SK-N-SH treated with all-trans-retinoic acid at 6 μM for 48 hours (cell line): ENCODE measurements at regions not wholly inside any gene's neighbourhood (a gene's known extent, or its start where the extent isn't known, plus 50 kb on each side); places are given as distances from the start of the nearest gene placed in this dataset.

Experiments
- ARNTL ChIP-seq: fragments of 450-650 bp; formaldehyde crosslinking; IDR thresholded peaks from 2 replicates; pipeline ENCODE4 v1.5.0; 2020; ENCODE audit warnings: low read depth, mild to moderate bottlenecking, moderate library complexity, borderline replicate concordance
- GLIS3 ChIP-seq: fragments of 250-450 bp; sonication (Bioruptor Pico); IDR thresholded peaks from 2 replicates; pipeline ENCODE4 v1.5.0; 2020; ENCODE audit warnings: mild to moderate bottlenecking, moderate library complexity
- POU6F1 ChIP-seq: fragments of 250-450 bp; sonication (Bioruptor Pico); IDR thresholded peaks from 2 replicates; pipeline ENCODE4 v1.8.0; 2021; ENCODE audit warnings: low read depth, mild to moderate bottlenecking, moderate library complexity, borderline replicate concordance
- PPARA ChIP-seq: fragments of 250-450 bp; sonication (Bioruptor Pico); IDR thresholded peaks from 2 replicates; pipeline ENCODE4 v1.5.0; 2020; ENCODE audit warnings: mild to moderate bottlenecking, borderline replicate concordance
- TSHZ2 ChIP-seq: fragments of 250-450 bp; sonication (Bioruptor Pico); IDR thresholded peaks from 2 replicates; pipeline ENCODE4 v1.5.0; 2020; ENCODE audit warnings: mild to moderate bottlenecking, moderate library complexity
- ZC3H10 ChIP-seq: fragments of 250-450 bp; sonication (Bioruptor Pico); IDR thresholded peaks from 2 replicates; pipeline ENCODE4 v1.5.1; 2021; ENCODE audit warnings: mild to moderate bottlenecking, moderate library complexity
- ZFP3 ChIP-seq: fragments of 250-450 bp; sonication (Bioruptor Pico); IDR thresholded peaks from 2 replicates; pipeline ENCODE4 v1.5.0; 2020; ENCODE audit warnings: mild to moderate bottlenecking, moderate library complexity
- ZFP30 ChIP-seq: fragments of 450-650 bp; formaldehyde crosslinking; IDR thresholded peaks from 2 replicates; pipeline ENCODE4 v1.5.0; 2022; ENCODE audit warnings: mild to moderate bottlenecking, moderate library complexity
- TF ChIP-seq, protein P1 (sequence below): fragments of 250-450 bp; sonication (Bioruptor Pico); IDR thresholded peaks from 2 replicates; pipeline ENCODE4 v1.8.0; 2020; ENCODE audit warnings: mild to moderate bottlenecking, moderate library complexity, borderline replicate concordance

DNA sequence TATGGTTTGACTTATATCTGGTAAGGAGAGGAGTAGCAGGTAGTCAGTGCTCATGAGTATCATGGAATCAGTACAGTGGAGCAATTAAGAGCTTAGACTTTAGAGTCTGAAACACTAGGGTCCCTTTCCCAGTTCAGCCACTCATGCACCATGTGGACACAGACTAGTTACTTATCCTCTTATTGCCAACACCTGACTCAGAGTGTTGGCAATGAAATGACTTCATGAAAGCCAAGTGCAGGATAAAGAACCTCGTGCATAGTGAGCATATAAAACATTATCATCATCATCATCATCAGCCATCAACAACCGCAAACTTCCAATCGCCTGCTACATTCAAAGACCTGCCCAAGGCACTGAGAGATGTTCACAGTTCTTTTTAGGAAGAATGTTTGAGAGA is 164.2 kb downstream of the FOXO1 start:
- TF ChIP-seq ZC3H10 (CRISPR knock-in tag) (no peak), ZFP3 (CRISPR knock-in tag) (no peak), TSHZ2 (CRISPR knock-in tag) (no peak), PPARA (CRISPR knock-in tag) (no peak), ZFP30 (CRISPR knock-in tag) (no peak), GLIS3 (CRISPR knock-in tag) (no peak), POU6F1 (no peak), ARNTL (CRISPR knock-in tag) (no peak)
- TF ChIP-seq, protein P1, sequence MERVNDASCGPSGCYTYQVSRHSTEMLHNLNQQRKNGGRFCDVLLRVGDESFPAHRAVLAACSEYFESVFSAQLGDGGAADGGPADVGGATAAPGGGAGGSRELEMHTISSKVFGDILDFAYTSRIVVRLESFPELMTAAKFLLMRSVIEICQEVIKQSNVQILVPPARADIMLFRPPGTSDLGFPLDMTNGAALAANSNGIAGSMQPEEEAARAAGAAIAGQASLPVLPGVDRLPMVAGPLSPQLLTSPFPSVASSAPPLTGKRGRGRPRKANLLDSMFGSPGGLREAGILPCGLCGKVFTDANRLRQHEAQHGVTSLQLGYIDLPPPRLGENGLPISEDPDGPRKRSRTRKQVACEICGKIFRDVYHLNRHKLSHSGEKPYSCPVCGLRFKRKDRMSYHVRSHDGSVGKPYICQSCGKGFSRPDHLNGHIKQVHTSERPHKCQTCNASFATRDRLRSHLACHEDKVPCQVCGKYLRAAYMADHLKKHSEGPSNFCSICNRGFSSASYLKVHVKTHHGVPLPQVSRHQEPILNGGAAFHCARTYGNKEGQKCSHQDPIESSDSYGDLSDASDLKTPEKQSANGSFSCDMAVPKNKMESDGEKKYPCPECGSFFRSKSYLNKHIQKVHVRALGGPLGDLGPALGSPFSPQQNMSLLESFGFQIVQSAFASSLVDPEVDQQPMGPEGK = no peak
